Large intestine (tissue), 3 donors: ENCODE measurements at regions not wholly inside any gene's neighbourhood (a gene's known extent, or its start where the extent isn't known, plus 50 kb on each side); places are given as distances from the start of the nearest gene placed in this dataset.

Experiments used
- DNase-seq, 2 donors: peaks; one replicate each; pipeline versions ENCODE4 v3.0.0 to v3.0.0-alpha.2; 2013
- H3K27ac ChIP-seq: one replicate; pipeline ENCODE4 v1.5.1; 2013; ENCODE audit warnings: low read length
- H3K27me3 ChIP-seq: 2 replicates; pipeline ENCODE4 v1.6.1; 2013; ENCODE audit warnings: low read length; ENCODE audit not compliant: control insufficient read depth, insufficient read depth
- H3K36me3 ChIP-seq: 2 replicates; pipeline ENCODE4 v1.6.1; 2013; ENCODE audit warnings: low read length; ENCODE audit not compliant: control insufficient read depth, insufficient read depth
- H3K4me1 ChIP-seq: one replicate; pipeline ENCODE4 v1.6.1; 2013; ENCODE audit warnings: low read length; ENCODE audit not compliant: control insufficient read depth, insufficient read depth
- H3K4me3 ChIP-seq: one replicate; pipeline ENCODE4 v1.5.1; 2013; ENCODE audit warnings: low read length
- H3K9me3 ChIP-seq: one replicate; pipeline ENCODE4 v1.6.1; 2013; ENCODE audit warnings: mild to moderate bottlenecking, low read depth, low read length, moderate library complexity; ENCODE audit not compliant: control insufficient read depth
- WGBS: methylation state at CpG from one replicate; pipeline ENCODE4 v1.1.5; 2013; ENCODE audit warnings: low lambda C conversion rate; ENCODE audit not compliant: insufficient coverage; 5-methylcytosine and 5-hydroxymethylcytosine counted together

DNA sequence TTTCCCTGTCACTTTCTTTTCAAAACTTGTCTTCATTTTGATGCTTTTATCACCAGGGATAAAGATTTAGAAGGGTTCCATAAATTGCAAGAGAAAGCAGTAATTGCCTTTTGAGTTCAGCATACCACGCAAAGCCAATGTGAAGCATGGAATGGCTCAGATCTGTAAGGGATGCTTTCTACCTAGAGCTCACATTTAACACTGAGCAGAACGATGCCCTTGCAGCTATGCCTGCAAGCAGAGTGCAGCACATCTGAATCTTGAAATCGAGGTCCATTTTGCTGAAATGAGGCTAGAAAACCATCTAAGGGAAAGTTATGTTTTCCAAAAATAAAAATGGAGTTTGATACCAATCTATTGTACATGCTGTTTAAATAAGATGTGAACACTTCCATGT is 171.2 kb upstream of the CELF2 start:
- Histone ChIP-seq H3K27ac (no peak overlapping the region), H3K27me3 (no peaks in the 10 kb centered on the region), H3K4me3 (no peak overlapping the region), H3K4me1 (no peaks in the 10 kb centered on the region), H3K9me3 (no peaks in the 10 kb centered on the region), H3K36me3 (no peaks in the 10 kb centered on the region)
- WGBS = 56% methylated on average over 2 of the region's 3 CpGs
- DNase-seq = no peak

DNA sequence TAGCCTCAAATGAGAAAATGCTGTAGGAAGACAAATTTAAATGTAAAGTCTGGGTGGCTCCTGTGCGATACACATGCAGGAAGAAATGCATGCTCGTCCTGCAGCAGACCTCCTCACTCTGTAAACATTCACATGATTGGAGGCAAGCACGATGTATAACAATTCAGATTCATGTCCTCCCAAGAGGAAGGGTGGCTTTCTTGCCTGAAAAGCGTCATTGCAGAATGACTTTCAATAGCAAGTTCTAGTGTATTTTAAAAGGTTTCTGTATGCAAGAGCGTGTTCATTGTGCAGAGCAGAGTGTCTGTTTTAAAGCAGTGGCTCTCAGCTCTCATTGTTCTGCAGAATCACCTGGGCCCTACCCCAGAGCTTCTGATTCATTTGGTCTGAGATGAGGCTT is 170.3 kb upstream of the CELF2 start:
- Histone ChIP-seq H3K36me3 (no peaks in the 10 kb centered on the region), H3K4me3 (no peak overlapping the region), H3K9me3 (no peaks in the 10 kb centered on the region), H3K27me3 (no peaks in the 10 kb centered on the region), H3K27ac (no peak overlapping the region), H3K4me1 (no peaks in the 10 kb centered on the region)
- no peak for DNase-seq
- WGBS = no CpG with 5 or more reads among the region's 5 CpGs

DNA sequence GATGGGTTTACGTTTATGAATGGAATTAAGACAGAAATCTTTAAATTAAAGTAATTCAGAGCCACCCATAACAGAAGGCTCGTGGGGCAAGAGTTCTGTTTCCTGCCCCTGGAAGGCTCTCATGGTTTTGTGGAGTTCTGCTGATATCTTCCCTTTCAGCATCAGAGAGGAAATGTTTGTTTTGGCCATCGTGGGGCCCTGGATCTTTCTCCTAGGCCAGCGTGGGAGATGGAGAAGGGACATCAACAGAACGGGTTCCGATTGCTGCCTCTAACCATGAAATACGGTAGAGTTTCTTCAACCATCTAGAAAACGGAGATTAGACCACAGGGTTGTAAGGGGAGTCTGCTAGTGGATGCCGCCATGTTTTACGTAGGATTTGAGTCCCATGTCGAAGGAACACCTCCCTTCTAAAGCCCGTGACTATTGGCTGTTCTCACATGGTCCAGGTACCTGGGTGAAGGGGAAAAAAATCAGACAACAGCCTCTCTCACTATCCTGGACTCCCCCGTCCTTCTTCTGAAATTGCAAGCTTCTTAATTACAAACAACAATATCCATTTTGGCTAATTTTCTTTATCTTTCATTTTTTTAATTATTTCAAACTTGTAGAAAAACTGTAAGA is 169.1 kb upstream of the CELF2 start:
- H3K4me1 ChIP-seq = no peaks in the 10 kb centered on the region
- no peak overlapping the region for H3K27ac ChIP-seq
- H3K36me3 ChIP-seq = no peaks in the 10 kb centered on the region
- no peaks in the 10 kb centered on the region for H3K27me3 ChIP-seq
- no peak overlapping the region for H3K4me3 ChIP-seq
- no peaks in the 10 kb centered on the region for H3K9me3 ChIP-seq
- DNase-seq = no peak
- no CpG with 5 or more reads among the region's 13 CpGs for WGBS

DNA sequence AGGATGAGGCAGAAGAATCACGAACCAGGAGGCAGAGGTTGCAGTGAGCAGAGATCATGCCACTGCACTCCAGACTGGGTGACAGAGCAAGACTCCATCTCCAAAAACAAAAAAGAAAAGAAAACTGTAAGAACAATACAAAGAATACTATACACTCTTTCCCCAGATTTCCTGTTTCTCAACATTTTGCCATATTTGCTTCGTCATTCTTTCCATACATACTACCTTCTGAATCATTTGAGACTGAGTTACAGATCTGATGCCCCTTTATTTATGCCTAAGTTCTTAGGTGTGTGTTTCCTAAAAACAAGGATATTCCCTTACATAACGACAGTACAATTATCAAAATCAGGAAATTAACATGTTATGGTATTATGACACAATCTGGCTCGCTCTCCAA is 168.4 kb upstream of the CELF2 start:
- Histone ChIP-seq H3K27ac (no peak overlapping the region), H3K4me3 (no peak overlapping the region), H3K36me3 (no peaks in the 10 kb centered on the region), H3K27me3 (no peaks in the 10 kb centered on the region), H3K9me3 (no peaks in the 10 kb centered on the region), H3K4me1 (no peaks in the 10 kb centered on the region)
- DNase-seq = no peak
- 100% methylated on average over 1 of the region's 4 CpGs for WGBS

DNA sequence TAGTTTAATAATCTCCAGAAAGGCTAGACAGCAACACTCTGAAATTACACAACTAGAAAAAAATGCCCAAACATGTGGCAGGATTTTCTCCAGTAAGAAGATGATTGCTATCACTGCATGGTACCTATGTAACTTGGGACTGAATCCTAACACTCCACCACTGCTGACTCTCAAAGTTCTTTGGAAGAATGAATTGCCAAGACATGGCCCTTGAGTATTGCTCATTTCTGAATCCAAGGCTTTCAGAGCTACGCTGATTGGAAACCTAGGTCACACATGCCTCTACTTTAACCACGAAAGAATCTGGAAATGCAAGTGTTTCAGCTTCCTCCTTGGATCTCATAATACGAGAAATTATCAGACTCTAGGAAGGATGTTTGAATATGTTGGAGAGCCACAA is 167.5 kb upstream of the CELF2 start:
- H3K4me1 ChIP-seq = no peaks in the 10 kb centered on the region
- no peaks in the 10 kb centered on the region for H3K36me3 ChIP-seq
- no peak overlapping the region for H3K27ac ChIP-seq
- no peaks in the 10 kb centered on the region for H3K27me3 ChIP-seq
- DNase-seq = no peak
- no CpG with 5 or more reads among the region's 3 CpGs for WGBS
- no peak overlapping the region for H3K4me3 ChIP-seq
- no peaks in the 10 kb centered on the region for H3K9me3 ChIP-seq

DNA sequence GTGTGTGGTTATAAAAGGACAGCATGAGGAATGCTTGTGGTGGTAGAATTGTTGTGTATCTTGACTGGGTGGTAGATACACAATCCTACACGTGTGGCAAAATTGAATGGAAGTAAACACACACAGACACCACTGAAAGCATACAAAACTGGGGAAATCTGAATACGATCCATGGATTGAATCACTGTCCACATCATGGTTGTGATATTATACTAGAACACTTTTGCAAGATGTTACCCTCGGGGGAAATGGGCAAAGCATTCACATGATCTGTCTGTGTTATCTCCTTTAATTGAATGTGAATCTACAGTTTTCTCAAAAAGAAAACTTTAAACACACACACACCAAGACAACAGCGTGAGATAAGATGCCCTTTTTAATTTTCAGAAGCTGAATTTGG is 165.2 kb upstream of the CELF2 start:
- DNase-seq = no peak
- 86% methylated on average over 1 of the region's 4 CpGs for WGBS
- H3K4me3 ChIP-seq = no peak overlapping the region
- no peaks in the 10 kb centered on the region for H3K4me1 ChIP-seq
- no peaks in the 10 kb centered on the region for H3K9me3 ChIP-seq
- no peaks in the 10 kb centered on the region for H3K36me3 ChIP-seq
- no peaks in the 10 kb centered on the region for H3K27me3 ChIP-seq
- no peak overlapping the region for H3K27ac ChIP-seq

DNA sequence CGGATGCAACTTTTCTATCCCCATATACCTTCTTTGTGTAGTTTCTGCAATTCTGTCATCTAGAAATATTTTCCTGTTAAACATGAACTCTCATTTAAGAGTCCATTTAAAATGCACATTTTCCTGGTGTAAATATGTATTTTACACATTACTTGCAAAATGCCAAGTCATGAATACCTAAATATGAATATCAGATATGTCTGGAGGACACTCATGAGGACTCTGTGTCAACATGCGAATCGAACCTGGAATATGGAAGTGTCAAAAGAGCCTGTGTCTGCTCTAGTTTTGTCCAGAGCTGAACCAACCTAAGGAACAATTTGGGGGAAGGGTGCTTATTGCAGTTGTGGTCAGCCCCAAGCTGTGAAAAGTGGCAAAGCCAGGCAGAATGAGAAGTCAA is 163.7 kb upstream of the CELF2 start:
- WGBS = no CpG with 5 or more reads among the region's 3 CpGs

DNA sequence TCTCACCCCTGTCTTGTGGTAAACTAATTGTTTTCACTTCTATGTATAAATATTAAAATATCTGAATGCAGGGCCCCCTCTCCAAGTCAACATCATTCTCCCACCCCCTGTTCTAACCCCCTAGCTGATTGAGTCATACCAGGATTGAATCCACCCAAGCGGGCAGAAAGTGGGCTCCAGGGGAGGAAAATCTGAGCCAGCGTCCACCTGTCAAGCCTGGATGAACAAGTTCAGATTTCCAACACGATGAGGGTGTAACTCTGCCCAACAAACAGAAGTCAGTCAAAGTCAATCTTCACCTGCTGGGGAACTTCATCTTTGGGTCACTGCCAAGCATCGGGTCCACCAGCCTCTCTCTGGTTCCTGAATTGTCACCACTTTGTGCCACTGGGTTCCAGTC is 162.9 kb upstream of the CELF2 start:
- Histone ChIP-seq H3K9me3 (no peaks in the 10 kb centered on the region), H3K27me3 (no peaks in the 10 kb centered on the region), H3K27ac (no peak overlapping the region), H3K36me3 (no peaks in the 10 kb centered on the region), H3K4me1 (no peaks in the 10 kb centered on the region), H3K4me3 (no peak overlapping the region)
- no CpG with 5 or more reads among the region's 4 CpGs for WGBS
- no peak for DNase-seq

More for the DNA sequence above, 163.7 kb upstream of the CELF2 start:
- Histone ChIP-seq H3K4me1 (no peaks in the 10 kb centered on the region), H3K27ac (no peak overlapping the region), H3K36me3 (no peaks in the 10 kb centered on the region), H3K4me3 (no peak overlapping the region), H3K9me3 (no peaks in the 10 kb centered on the region), H3K27me3 (no peaks in the 10 kb centered on the region)
- no peak for DNase-seq

DNA sequence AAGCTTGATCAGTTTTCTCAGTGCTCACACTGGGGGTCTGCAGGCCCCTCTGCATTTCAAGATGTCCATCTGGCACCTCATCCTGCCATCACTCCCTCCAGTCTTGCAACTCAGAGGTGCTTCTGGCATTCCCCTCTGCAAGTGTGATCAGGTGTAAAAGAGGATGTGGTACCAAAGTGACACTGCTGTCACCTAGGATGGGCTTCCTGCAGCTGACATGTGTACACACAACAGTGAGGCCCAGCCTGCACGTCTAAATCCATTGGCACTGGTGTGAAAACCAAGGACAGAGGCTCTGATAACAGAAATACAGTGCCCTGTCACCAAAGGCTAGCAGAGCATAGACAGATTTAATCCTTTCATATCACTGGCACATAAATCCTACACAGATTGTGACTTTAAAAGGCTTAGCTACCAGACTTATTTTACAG is 162.5 kb upstream of the CELF2 start:
- no CpG with 5 or more reads among the region's 1 CpG for WGBS
- no peak overlapping the region for H3K4me3 ChIP-seq
- no peaks in the 10 kb centered on the region for H3K27me3 ChIP-seq
- no peaks in the 10 kb centered on the region for H3K4me1 ChIP-seq
- no peak overlapping the region for H3K27ac ChIP-seq
- no peaks in the 10 kb centered on the region for H3K36me3 ChIP-seq
- H3K9me3 ChIP-seq = no peaks in the 10 kb centered on the region
- no peak for DNase-seq

DNA sequence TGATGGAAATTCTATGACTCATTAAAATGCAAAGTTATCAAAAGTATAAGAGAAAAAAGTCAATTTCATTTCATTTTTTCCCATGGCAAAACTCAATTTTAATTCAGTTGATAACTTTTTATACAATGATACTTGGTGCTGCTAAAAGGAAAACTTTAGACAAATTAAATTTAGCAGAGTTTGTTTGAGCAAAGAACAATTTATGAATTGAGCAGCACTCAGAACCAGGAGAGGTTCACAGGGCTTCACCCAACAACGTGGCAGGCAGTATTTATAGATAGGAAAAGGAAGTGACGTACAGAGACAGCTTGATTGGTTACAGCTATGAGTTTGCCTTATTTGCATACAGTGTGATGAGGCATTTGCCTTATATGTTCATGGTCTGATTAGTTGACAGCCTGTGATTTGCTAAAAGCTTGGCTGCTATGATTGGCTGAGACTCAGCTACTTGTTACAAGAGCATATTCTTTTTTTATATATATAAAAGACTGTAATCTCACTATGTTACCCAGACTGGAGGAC is 157.2 kb upstream of the CELF2 start:
- Histone ChIP-seq H3K27me3 (no peaks in the 10 kb centered on the region), H3K27ac (no peak overlapping the region), H3K4me1 (no peaks in the 10 kb centered on the region), H3K4me3 (no peak overlapping the region), H3K36me3 (no peaks in the 10 kb centered on the region), H3K9me3 (no peaks in the 10 kb centered on the region)
- no CpG with 5 or more reads among the region's 2 CpGs for WGBS
- no peak for DNase-seq

DNA sequence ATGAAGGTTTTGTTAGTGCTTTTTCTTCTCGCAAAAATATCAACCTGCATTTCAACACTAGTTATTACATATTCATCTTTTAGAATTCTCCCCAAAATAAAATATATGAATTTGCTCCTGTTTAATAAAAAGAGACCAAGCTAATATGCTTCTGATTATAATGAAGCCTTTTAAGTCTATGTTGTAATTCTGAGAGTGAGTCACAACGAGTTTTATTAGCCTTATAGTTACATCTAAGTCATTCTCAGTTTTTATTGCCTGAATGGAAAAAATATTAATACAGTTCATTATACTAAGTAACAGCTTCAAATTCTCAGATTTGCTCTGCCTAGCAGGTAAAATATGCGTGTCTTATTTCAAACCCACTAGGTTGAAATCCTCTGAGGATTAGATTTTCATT is 152.4 kb upstream of the CELF2 start:
- Histone ChIP-seq H3K27ac (no peak overlapping the region), H3K4me3 (no peak overlapping the region), H3K36me3 (no peaks in the 10 kb centered on the region), H3K9me3 (no peaks in the 10 kb centered on the region), H3K27me3 (no peaks in the 10 kb centered on the region), H3K4me1 (no peaks in the 10 kb centered on the region)
- no peak for DNase-seq
- WGBS = 70% methylated on average over 2 of the region's 3 CpGs
